ENCODE measurements at regions not wholly inside any gene's neighbourhood (a gene's known extent, or its start where the extent isn't known, plus 50 kb on each side); places are given as distances from the start of the nearest gene placed in this dataset.

DNA sequence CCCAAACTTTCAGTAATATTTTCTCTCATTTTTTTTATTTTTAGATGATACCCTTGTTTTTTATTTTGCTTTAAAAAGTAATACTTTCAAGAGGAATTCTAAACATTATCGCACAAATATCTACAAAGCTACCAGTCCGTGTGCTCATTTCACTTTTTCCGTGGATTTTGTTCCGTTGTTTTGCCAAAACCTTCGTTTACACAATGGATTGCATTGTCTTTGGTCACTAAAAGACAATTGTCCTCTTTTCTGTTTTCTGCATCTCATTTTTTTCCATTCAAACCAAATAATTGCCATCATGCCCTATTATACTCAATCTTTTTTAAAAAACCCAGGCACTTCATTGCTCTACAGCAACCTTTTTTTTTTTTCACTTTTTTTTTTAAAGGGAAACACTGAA is 214.9 kb downstream of the CXXC4 start:
- Histone ChIP-seq H2BK20ac (ENCODE audit: low read depth, low read length, poor library complexity, severe bottlenecking) (no peak overlapping the region), H3K9me3 (ENCODE audit: control insufficient read depth, low read depth, low read length) (no peaks in the 10 kb centered on the region), H3K23ac (ENCODE audit: insufficient read length, low read depth, low read length) (no peak overlapping the region), H2BK15ac (ENCODE audit: low read depth, low read length) (no peak overlapping the region), H3K14ac (ENCODE audit: insufficient read depth, low read length) (no peak overlapping the region), H2BK12ac (ENCODE audit: insufficient read length, low read depth, low read length) (no peak overlapping the region), H2AK5ac (ENCODE audit: insufficient read length, low read length) (no peak overlapping the region), H3T11ph (ENCODE audit: low read length) (no peak overlapping the region), H2BK5ac (ENCODE audit: insufficient read length, low read length) (no peak overlapping the region), H3K79me1 (ENCODE audit: insufficient read depth, low read depth, low read length, poor library complexity, severe bottlenecking) (no peaks in the 10 kb centered on the region), H3K23me2 (ENCODE audit: insufficient read length, low read depth, low read length, poor library complexity, severe bottlenecking) (no peaks in the 10 kb centered on the region), H4K8ac (replicated peaks; ENCODE audit: insufficient read length, low read depth, low read length) (no peak overlapping the region), H3K18ac (ENCODE audit: insufficient read length, low read depth, low read length) (no peak overlapping the region), H4K91ac (ENCODE audit: insufficient read length, low read depth, low read length) (no peak overlapping the region), H3K4me1 (ENCODE audit: insufficient read depth, low read length) (no peaks in the 10 kb centered on the region), H3K79me2 (ENCODE audit: insufficient read depth, low read length) (no peaks in the 10 kb centered on the region), H4K20me1 (ENCODE audit: control insufficient read depth, insufficient read depth, insufficient read length) (no peaks in the 10 kb centered on the region), H4K5ac (ENCODE audit: insufficient read length, low read depth, low read length) (no peak overlapping the region), H3K27me3 (ENCODE audit: insufficient read depth, low read length) (no peaks in the 10 kb centered on the region), H3K4ac (ENCODE audit: low read depth, low read length) (no peak overlapping the region), H3K4me2 (ENCODE audit: insufficient read depth, insufficient read length, low read length) (no peak overlapping the region), H3K27ac (ENCODE audit: insufficient read length, low read depth, low read length) (no peak overlapping the region), H3K9ac (ENCODE audit: extremely low read depth, insufficient read length, low read length) (no peak overlapping the region), H3K56ac (ENCODE audit: insufficient read length, low read depth, low read length) (no peak overlapping the region), H2AFZ (ENCODE audit: low read length) (no peak overlapping the region), H2BK120ac (ENCODE audit: low read depth, low read length, poor library complexity, severe bottlenecking) (no peak overlapping the region)
- no peaks in the 10 kb centered on the region for H3K9me3 Mint-ChIP-seq
- no peak overlapping the region for H3K4me3 Mint-ChIP-seq
- H3K27me3 Mint-ChIP-seq (ENCODE audit: low read depth): no peaks in the 10 kb centered on the region; the same call in 1 of the 2 replicates
- H3K4me1 Mint-ChIP-seq: no peaks in the 10 kb centered on the region
- no peak overlapping the region for H3K27ac Mint-ChIP-seq
- TF ChIP-seq, protein P1, sequence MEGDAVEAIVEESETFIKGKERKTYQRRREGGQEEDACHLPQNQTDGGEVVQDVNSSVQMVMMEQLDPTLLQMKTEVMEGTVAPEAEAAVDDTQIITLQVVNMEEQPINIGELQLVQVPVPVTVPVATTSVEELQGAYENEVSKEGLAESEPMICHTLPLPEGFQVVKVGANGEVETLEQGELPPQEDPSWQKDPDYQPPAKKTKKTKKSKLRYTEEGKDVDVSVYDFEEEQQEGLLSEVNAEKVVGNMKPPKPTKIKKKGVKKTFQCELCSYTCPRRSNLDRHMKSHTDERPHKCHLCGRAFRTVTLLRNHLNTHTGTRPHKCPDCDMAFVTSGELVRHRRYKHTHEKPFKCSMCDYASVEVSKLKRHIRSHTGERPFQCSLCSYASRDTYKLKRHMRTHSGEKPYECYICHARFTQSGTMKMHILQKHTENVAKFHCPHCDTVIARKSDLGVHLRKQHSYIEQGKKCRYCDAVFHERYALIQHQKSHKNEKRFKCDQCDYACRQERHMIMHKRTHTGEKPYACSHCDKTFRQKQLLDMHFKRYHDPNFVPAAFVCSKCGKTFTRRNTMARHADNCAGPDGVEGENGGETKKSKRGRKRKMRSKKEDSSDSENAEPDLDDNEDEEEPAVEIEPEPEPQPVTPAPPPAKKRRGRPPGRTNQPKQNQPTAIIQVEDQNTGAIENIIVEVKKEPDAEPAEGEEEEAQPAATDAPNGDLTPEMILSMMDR (conservative IDR thresholded peaks at IDR 0.05): no peak
- DNase-seq: no peak
- no peaks in the 10 kb centered on the region for H3K36me3 Mint-ChIP-seq (ENCODE audit: insufficient read depth in 1 of 3, low read depth in 3 of 3)
- WGBS (ENCODE audit: extremely low coverage, insufficient read length, low lambda C conversion rate): no CpG with 5 or more reads among the region's 5 CpGs

Measured in H9 (cell line).